Upper lobe of left lung (tissue), 6 donors: ENCODE measurements at regions not wholly inside any gene's neighbourhood (a gene's known extent, or its start where the extent isn't known, plus 50 kb on each side); places are given as distances from the start of the nearest gene placed in this dataset.
"Not testable (repeated sequence)": the region's sequence is repeated elsewhere in the genome, so short reads cannot be mapped to it uniquely, and the experiment has no call there.

ENCODE experiments used
- ATAC-seq, 2 donors: fragments of 200-7000 bp; cut with Tn5 transposase; one replicate each; pipeline ENCODE4 v1.9.1; 2022; ENCODE audit warnings: mild to moderate bottlenecking in 2 of 2, moderate library complexity in 2 of 2; ENCODE audit not compliant: low FRiP score in 2 of 2
- DNase-seq, 2 donors: peaks; one replicate each; pipeline ENCODE4 v3.0.0-alpha.2; 2019 to 2020
- H3K27ac ChIP-seq, 4 donors: fragments of 200-600 bp; sonication (generic); one replicate each; pipeline ENCODE4 v1.5.1; 2016 to 2019
- H3K27me3 ChIP-seq, 4 donors: fragments of 200-600 bp; sonication (generic); one replicate each; pipeline ENCODE4 v1.5.1; 2017 to 2019
- H3K36me3 ChIP-seq, 4 donors: fragments of 200-600 bp; sonication (generic); one replicate each; pipeline ENCODE4 v1.5.1; 2016 to 2019
- H3K4me1 ChIP-seq, 4 donors: fragments of 200-600 bp; sonication (generic); one replicate each; pipeline ENCODE4 v1.5.1; 2018 to 2019
- H3K4me3 ChIP-seq, 4 donors: fragments of 200-600 bp; sonication (generic); one replicate each; pipeline ENCODE4 v1.5.1; 2017 to 2019; ENCODE audit warnings: mild to moderate bottlenecking in 2 of 4, moderate library complexity in 1 of 4
- H3K9me3 ChIP-seq, 4 donors: fragments of 200-600 bp; sonication (generic); one replicate each; pipeline ENCODE4 v1.5.1; 2018 to 2019
- EP300 ChIP-seq, 4 donors: sonication (generic); formaldehyde crosslinking; IDR thresholded peaks; one replicate each; pipeline ENCODE4 v1.5.1; 2017; ENCODE audit warnings: antibody characterized with exemption in 4 of 4, control low read depth in 2 of 4
- POLR2A ChIP-seq, 4 donors: fragments of 450-650 bp; IDR thresholded peaks; one replicate each; pipeline ENCODE4 v1.5.1; 2016 to 2017; ENCODE audit warnings: antibody characterized with exemption in 4 of 4, mild to moderate bottlenecking in 2 of 4
- POLR2AphosphoS5 ChIP-seq, 2 donors: sonication (generic); formaldehyde crosslinking; IDR thresholded peaks; one replicate each; pipeline ENCODE4 v1.5.1; 2017; ENCODE audit warnings: antibody characterized with exemption in 2 of 2
- WGBS, 2 donors: methylation state at CpG; one replicate each; pipeline ENCODE4 v1.1.5; 2017 to 2018; 5-methylcytosine and 5-hydroxymethylcytosine counted together
- TF ChIP-seq, protein P1 (sequence below), 6 experiments: fragments of 450-650 bp in 4 of 6; fragments of 200-600 bp in 2 of 6; sonication (generic) in 2 of 6; IDR thresholded peaks; one replicate each; pipeline ENCODE4 v1.5.1; 2016 to 2019; ENCODE audit warnings: antibody characterized with exemption in 6 of 6
- donor health status: DM: no; HTN: no; CAD: no; lungs with moderate emphysema.
- donor health status: DM: no; HTN: yes; CAD: no; lungs with severe emphysema.

GRCh38 chr11:29159552-29160465, 857.0 kb downstream of the KCNA4 start:
- H3K27me3 ChIP-seq, result no peaks in the 10 kb centered on the region
- H3K4me3 ChIP-seq, result no peak overlapping the region
- ATAC-seq (peak; percentile 73 to 77), DNase-seq (peak in 1 of 2 donors; percentile 23)
- H3K4me1 ChIP-seq, result no peaks in the 10 kb centered on the region
- H3K36me3 ChIP-seq, result no peaks in the 10 kb centered on the region
- 43 to 44% methylated on average over 6 of the region's 6 CpGs for WGBS, 2 donors
- TF ChIP-seq POLR2AphosphoS5 (IDR thresholded peaks at IDR 0.05) (no peak), POLR2A (IDR thresholded peaks at IDR 0.05) (no peak)
- TF ChIP-seq, protein P1, sequence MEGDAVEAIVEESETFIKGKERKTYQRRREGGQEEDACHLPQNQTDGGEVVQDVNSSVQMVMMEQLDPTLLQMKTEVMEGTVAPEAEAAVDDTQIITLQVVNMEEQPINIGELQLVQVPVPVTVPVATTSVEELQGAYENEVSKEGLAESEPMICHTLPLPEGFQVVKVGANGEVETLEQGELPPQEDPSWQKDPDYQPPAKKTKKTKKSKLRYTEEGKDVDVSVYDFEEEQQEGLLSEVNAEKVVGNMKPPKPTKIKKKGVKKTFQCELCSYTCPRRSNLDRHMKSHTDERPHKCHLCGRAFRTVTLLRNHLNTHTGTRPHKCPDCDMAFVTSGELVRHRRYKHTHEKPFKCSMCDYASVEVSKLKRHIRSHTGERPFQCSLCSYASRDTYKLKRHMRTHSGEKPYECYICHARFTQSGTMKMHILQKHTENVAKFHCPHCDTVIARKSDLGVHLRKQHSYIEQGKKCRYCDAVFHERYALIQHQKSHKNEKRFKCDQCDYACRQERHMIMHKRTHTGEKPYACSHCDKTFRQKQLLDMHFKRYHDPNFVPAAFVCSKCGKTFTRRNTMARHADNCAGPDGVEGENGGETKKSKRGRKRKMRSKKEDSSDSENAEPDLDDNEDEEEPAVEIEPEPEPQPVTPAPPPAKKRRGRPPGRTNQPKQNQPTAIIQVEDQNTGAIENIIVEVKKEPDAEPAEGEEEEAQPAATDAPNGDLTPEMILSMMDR (IDR thresholded peaks at IDR 0.05), result peak in 4 of 6 experiments; percentile 17 to 53 (median 42)
- H3K27ac ChIP-seq, result no peak overlapping the region
- H3K9me3 ChIP-seq, result no peaks in the 10 kb centered on the region

GRCh38 chr11:29153078-29153477, 863.8 kb downstream of the KCNA4 start:
- 81 to 98% methylated on average over 1 of the region's 1 CpG for WGBS, 2 donors
- no peak for DNase-seq
- TF ChIP-seq POLR2A (IDR thresholded peaks at IDR 0.05) (no peak), EP300 (IDR thresholded peaks at IDR 0.05) (no peak), POLR2AphosphoS5 (IDR thresholded peaks at IDR 0.05) (no peak)
- TF ChIP-seq, protein P1 (IDR thresholded peaks at IDR 0.05), result no peak
- H3K4me1 ChIP-seq, result no peaks in the 10 kb centered on the region
- no peaks in the 10 kb centered on the region for H3K36me3 ChIP-seq
- no peak overlapping the region for H3K4me3 ChIP-seq
- H3K9me3 ChIP-seq, result no peaks in the 10 kb centered on the region
- H3K27ac ChIP-seq, result no peak overlapping the region
- no peak for ATAC-seq
- H3K27me3 ChIP-seq, result no peaks in the 10 kb centered on the region

DNA sequence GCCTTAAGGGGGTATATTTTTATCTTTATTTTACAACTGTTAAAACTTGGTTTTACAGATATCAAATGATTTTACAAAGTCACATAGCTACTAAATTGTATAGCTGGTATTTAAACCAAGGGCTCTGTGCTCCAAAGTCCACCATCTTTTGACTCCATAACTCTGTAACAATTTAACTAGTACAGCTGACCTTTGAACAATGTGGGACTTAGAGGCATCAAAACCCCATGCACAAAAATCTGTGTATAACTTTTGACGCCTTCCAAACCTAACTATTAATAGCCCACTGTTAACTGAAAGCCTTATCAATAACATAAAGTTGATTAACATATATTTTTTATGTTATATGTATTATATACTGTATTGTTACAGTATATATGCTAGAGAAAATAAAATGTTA, 874.3 kb downstream of the KCNA4 start:
- not testable (repeated sequence) for H3K27ac ChIP-seq, H3K27me3 ChIP-seq, DNase-seq, ATAC-seq, H3K9me3 ChIP-seq, H3K4me3 ChIP-seq, H3K4me1 ChIP-seq, H3K36me3 ChIP-seq
- 81% methylated on average over 1 of the region's 1 CpG for WGBS, 2 donors

- no peaks in the 10 kb centered on the region for H3K9me3 ChIP-seq
- DNase-seq, result no peak
- H3K4me3 ChIP-seq, result no peak overlapping the region
- no peaks in the 10 kb centered on the region for H3K4me1 ChIP-seq
- 41 to 44% methylated on average over 1 of the region's 1 CpG for WGBS, 2 donors
- ATAC-seq, result no peak
- H3K36me3 ChIP-seq, result no peaks in the 10 kb centered on the region
- no peaks in the 10 kb centered on the region for H3K27me3 ChIP-seq
- TF ChIP-seq, protein P1 (IDR thresholded peaks at IDR 0.05), result no peak
- no peak for TF ChIP-seq EP300 (IDR thresholded peaks at IDR 0.05)
- H3K27ac ChIP-seq, result no peak overlapping the region
Observed at GRCh38 chr11:29135504-29135903, 881.3 kb downstream of the KCNA4 start.

DNA sequence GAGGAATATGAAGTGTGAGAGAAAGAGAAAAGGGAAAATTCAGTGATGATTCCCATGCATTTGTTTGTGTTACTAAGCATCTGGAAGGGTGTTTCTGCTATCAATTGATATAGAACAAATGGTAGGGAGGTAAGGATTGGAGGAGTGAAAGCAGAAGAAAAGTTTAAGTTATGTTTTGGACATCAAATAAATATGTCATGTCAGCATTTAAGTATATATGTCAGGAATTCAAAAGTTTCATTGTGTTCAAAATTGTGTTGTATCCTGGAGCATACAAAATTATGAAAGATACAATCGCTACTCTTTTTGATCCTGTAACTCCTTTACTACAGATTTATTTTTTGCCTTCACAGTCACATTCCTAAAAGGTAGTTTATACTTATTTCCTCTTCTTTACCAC, 885.8 kb downstream of the KCNA4 start:
- Histone ChIP-seq H3K4me1 (no peaks in the 10 kb centered on the region), H3K27ac (no peak overlapping the region), H3K9me3 (no peaks in the 10 kb centered on the region), H3K27me3 (no peaks in the 10 kb centered on the region), H3K4me3 (no peak overlapping the region), H3K36me3 (no peaks in the 10 kb centered on the region)
- no peak for ATAC-seq
- TF ChIP-seq POLR2A (IDR thresholded peaks at IDR 0.05), result no peak
- DNase-seq, result no peak
- WGBS, 2 donors, result 84 to 97% methylated on average over 1 of the region's 1 CpG

- WGBS, 2 donors, result 35 to 50% methylated on average over 1 of the region's 1 CpG
- no peaks in the 10 kb centered on the region for H3K4me1 ChIP-seq
- no peaks in the 10 kb centered on the region for H3K9me3 ChIP-seq
- DNase-seq (no peak), ATAC-seq (no peak)
- TF ChIP-seq, protein P1 (IDR thresholded peaks at IDR 0.05), result no peak
- TF ChIP-seq POLR2A (IDR thresholded peaks at IDR 0.05) (no peak), POLR2AphosphoS5 (IDR thresholded peaks at IDR 0.05) (no peak), EP300 (IDR thresholded peaks at IDR 0.05) (no peak)
- H3K27ac ChIP-seq, result no peak overlapping the region
- no peak overlapping the region for H3K4me3 ChIP-seq
- H3K27me3 ChIP-seq, result no peaks in the 10 kb centered on the region
- no peaks in the 10 kb centered on the region for H3K36me3 ChIP-seq
Observed at GRCh38 chr11:29129844-29130243, 887.0 kb downstream of the KCNA4 start.
